MG63 (cell line): ENCODE measurements at regions not wholly inside any gene's neighbourhood (a gene's known extent, or its start where the extent isn't known, plus 50 kb on each side); places are given as distances from the start of the nearest gene placed in this dataset.

Experiments used
- DNase-seq: peaks from one replicate; pipeline ENCODE4 v3.0.0-alpha.2; 2020
- H3K27me3 ChIP-seq: fragments of 250-450 bp; sonication (Bioruptor Pico); 2 replicates; pipeline ENCODE4 v1.5.1; 2020; ENCODE audit warnings: mild to moderate bottlenecking, moderate library complexity
- H3K36me3 ChIP-seq: fragments of 250-450 bp; sonication (Bioruptor Pico); 2 replicates; pipeline ENCODE4 v1.5.1; 2020; ENCODE audit warnings: mild to moderate bottlenecking, moderate library complexity
- H3K4me3 ChIP-seq: fragments of 250-450 bp; sonication (Bioruptor Pico); 2 replicates; pipeline ENCODE4 v1.5.1; 2020; ENCODE audit warnings: mild to moderate bottlenecking, moderate library complexity
- H3K9me3 ChIP-seq: fragments of 250-450 bp; sonication (Bioruptor Pico); 2 replicates; pipeline ENCODE4 v1.5.1; 2020; ENCODE audit warnings: mild to moderate bottlenecking, moderate library complexity

DNA sequence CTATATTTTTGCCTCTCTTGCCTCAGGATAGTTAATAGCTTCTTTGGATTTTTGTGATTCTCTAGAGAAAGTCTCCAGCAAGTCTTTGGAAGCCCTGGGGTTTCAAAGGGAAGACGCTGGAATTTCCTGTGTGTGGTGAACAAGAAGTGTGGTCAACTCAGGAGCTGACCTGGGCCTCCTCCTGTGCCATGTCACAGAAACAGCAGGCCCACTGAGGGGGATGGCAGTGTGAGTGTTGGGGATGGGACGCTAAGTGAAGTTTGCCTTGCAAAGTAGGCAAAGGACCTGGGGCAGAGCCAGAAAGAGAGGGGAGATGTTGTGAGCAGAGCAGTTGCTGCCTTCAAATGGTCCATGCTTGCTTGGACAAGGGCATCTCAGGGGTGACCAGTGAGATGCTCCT lies 226.3 kb downstream of the DMRT2 start:
- Histone ChIP-seq H3K27me3 (no peaks in the 10 kb centered on the region), H3K4me3 (no peak overlapping the region), H3K36me3 (no peaks in the 10 kb centered on the region), H3K9me3 (no peaks in the 10 kb centered on the region)
- no peak for DNase-seq

DNA sequence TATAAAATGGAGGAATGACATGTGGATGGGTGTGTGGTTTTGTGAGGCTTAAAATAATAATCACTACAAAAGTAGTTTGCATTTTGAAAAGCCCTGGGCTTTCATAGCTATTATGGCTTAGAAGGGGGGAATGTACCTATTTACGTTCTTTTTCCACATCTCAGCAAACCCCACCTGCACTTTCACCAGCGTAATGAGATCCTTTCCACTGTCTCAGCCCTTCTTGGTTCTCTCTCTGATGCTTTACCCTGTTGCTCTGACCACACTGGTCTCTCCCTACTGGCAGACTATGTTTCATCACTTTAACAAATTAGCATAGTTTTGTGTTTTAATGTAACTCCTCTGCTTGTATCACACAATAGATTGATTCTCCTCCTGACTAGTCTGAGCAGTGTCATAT lies 234.6 kb downstream of the DMRT2 start:
- H3K4me3 ChIP-seq = no peak overlapping the region
- H3K27me3 ChIP-seq = no peaks in the 10 kb centered on the region
- no peak for DNase-seq
- H3K36me3 ChIP-seq = no peaks in the 10 kb centered on the region
- no peaks in the 10 kb centered on the region for H3K9me3 ChIP-seq

DNA sequence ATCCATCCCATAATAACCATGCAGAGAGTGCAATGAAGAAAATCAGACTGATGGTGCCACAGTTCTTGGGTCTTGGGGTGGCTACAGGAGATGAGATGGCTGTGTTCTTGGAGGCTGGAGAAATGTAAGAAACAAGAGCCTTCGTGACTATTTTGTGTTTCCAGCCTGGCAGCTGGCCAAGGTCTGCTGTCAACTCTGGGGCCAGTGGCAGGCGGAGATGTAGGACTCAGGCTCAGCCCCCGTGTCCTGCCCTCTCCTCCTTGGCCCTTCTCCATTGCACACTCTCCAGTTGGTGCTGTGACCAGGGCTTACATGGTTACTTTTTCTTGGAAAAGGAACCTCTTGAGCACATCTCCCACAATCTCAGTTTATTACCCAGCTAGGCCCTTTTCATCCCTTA lies 235.4 kb downstream of the DMRT2 start:
- Histone ChIP-seq H3K27me3 (no peaks in the 10 kb centered on the region), H3K9me3 (no peaks in the 10 kb centered on the region), H3K4me3 (no peak overlapping the region), H3K36me3 (no peaks in the 10 kb centered on the region)
- DNase-seq = peak; percentile 11

DNA sequence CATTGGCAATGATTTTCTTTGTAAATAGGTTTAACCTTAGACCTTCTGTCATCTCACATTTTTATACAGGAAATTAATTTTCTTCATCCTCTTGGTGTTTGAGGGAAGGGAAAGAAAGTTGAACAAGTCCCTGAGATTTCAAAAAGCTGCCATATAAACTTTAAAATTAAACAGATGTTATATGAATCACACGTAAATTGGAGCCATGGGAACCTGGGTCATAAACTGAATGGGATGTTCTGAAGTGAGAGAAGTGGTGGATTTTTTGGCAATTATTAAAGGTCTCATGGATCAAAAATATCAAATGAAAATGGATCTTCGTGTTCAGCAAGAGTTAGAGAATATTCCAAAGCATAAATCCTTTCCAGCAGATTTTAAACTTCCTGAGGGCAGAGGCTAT lies 242.2 kb downstream of the DMRT2 start:
- Histone ChIP-seq H3K4me3 (no peak overlapping the region), H3K36me3 (no peaks in the 10 kb centered on the region), H3K9me3 (no peaks in the 10 kb centered on the region), H3K27me3 (no peaks in the 10 kb centered on the region)
- no peak for DNase-seq

DNA sequence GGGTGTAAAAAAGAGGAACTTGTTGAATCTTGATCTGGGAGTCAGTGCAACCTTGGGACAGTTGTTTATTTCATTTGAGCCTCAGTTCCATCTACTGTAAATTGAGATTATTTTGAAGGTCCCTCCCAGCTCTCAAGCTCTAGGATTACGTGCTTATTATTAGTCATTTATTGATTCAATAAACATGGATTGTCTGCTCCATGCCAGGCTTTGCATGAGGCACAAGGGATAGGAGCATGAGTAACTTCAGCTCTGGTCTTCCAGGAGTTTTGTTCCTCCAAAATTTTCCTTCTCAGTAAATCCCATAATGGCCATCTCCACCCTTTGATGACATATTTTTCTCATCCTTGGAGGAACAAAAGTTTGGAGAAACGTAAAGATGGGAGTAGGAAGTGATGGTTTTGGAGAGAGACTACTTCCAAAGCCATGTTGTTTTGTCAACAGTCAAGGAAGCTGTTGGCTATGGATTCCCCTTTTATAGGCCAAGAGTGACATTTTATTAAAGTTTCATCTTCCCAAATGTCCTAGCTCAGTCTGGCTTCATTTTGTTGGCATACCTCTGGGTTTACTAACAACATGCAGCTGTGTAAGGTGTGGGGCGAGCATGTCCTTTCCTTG lies 244.6 kb downstream of the DMRT2 start:
- H3K9me3 ChIP-seq = no peaks in the 10 kb centered on the region
- H3K4me3 ChIP-seq = no peak overlapping the region
- H3K27me3 ChIP-seq = no peaks in the 10 kb centered on the region
- no peak for DNase-seq
- H3K36me3 ChIP-seq = no peaks in the 10 kb centered on the region

DNA sequence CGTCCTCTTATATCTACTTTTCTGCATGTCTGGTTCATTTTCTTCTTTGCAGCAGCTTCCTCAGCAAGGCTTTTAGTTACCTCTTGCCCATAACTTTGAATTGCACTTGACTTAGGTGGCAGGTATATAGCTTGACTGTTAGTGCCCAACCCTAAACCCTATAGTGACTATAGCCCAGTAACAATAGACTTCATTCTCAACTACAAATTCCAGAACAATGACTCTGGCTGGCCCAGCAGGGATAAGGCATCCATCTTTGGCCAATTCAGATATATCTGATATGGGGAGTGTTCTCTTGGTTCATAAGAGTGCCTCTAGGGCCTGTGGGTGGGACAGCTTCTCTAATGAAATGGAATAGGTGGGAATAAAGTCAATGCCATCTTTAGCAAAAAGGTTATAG lies 246.2 kb downstream of the DMRT2 start:
- no peak for DNase-seq
- Histone ChIP-seq H3K9me3 (no peaks in the 10 kb centered on the region), H3K27me3 (no peaks in the 10 kb centered on the region), H3K4me3 (no peak overlapping the region), H3K36me3 (no peaks in the 10 kb centered on the region)

DNA sequence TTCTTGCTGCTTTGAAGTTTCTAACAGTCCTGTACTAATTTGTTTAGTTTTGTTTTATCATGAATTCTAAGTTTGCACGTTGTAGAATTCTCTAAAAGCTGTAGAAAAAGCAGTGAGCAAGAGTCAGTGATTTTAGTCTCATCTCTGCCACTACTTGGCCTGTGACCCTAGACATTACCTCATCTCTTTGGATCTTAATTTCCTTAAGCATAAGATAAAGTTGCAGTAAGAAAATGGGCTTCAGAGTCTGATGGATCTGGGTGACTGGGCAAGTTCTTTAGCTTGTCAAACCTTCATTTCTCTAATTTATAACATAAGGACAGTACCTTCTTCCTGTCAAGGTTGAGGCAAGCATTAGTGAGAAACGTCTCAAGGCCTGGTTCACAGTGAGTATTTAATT lies 247.9 kb downstream of the DMRT2 start:
- no peak for DNase-seq
- no peaks in the 10 kb centered on the region for H3K27me3 ChIP-seq
- no peak overlapping the region for H3K4me3 ChIP-seq
- H3K36me3 ChIP-seq = no peaks in the 10 kb centered on the region
- H3K9me3 ChIP-seq = no peaks in the 10 kb centered on the region

DNA sequence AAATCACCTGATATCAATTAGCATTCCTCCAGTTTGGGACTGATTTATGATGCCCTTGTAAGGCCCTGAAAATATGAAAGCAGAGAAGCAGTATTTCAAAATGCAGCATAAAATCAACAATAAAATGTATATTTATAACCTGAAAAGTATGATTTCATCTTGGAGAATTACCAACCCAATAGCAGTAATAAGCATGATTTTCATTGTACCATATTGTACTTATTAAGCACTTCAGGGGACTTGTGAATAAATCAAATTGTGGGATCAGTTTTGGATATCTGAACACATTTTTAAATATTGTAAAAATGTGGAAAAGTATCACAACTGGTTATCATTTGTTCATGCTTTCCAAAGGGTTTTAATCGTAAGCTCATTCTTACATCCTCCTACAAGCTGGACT lies 250.8 kb downstream of the DMRT2 start:
- no peaks in the 10 kb centered on the region for H3K27me3 ChIP-seq
- H3K9me3 ChIP-seq = no peaks in the 10 kb centered on the region
- H3K36me3 ChIP-seq = no peaks in the 10 kb centered on the region
- no peak for DNase-seq
- H3K4me3 ChIP-seq = no peak overlapping the region

DNA sequence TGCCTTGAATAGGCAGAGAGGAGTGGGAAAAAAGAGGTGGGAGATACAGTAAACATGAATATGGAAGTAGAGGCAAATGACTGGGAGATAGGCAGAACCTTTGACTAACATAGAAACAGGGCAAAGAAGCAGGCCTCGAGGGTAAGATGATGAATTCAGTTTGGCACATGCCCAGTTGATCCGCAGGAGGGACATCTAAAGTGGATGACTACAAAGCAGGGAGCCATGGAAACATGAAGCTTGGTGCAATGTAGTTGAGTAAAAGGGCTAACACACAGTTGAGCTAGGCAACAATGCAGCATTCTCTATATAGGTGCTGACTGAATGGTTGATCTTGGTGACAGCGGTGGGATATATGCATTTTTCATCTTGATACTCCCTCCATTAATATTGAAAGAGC lies 253.8 kb downstream of the DMRT2 start:
- Histone ChIP-seq H3K36me3 (no peaks in the 10 kb centered on the region), H3K9me3 (no peaks in the 10 kb centered on the region), H3K4me3 (no peak overlapping the region), H3K27me3 (no peaks in the 10 kb centered on the region)
- peak; percentile 4 for DNase-seq

DNA sequence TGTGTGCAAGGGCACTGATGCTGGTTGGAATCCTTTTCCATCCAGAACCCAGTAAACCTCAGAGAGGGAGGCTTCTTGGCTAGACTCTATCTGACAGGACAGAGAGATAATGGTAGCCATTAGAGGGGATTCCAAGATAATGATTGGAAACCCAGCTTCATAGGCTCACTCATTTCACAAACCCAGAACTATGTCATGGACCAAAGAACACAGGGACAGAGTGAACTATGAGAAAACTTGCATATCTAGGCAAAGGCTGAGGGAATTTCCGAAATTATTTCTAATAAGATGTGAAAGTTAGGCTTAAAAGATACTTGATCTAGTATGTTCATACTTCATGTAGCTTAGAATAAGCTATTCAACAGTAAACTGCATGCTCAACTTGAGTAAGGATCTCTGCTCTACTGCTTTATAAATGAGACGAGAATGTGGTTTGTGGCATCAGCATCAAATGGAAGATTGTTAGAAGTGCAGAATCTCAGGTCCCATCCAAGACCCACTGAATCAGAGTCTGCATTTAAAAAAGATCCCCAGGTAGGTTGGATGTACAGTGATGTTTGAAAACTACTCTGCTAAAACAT lies 261.4 kb downstream of the DMRT2 start:
- no peak for DNase-seq
- no peak overlapping the region for H3K4me3 ChIP-seq
- H3K9me3 ChIP-seq = no peaks in the 10 kb centered on the region; the same call in 1 of the 2 replicates
- H3K36me3 ChIP-seq = no peaks in the 10 kb centered on the region
- H3K27me3 ChIP-seq = no peaks in the 10 kb centered on the region

DNA sequence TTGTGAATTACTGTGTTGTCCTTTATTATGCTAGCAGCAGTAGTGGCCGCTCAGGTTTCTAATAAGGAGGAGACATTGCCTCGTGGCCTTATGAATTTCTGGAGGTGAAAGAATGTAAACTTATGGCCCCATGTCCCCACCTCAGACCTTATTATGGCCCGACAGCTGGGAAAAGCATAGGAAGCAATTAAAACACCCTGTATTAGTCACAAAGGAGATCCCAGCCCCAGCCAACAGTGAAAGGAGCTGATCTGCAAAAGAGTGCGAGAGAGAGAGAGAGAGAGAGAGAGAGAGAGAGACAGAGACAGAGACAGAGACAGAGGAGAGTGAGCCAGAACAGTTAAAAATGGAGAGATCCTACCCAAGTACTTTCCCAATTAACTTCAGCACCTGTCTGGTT lies 269.3 kb downstream of the DMRT2 start:
- no peaks in the 10 kb centered on the region for H3K36me3 ChIP-seq
- H3K4me3 ChIP-seq = no peak overlapping the region
- DNase-seq = no peak
- no peaks in the 10 kb centered on the region for H3K27me3 ChIP-seq
- no peaks in the 10 kb centered on the region; the same call in 1 of the 2 replicates for H3K9me3 ChIP-seq

DNA sequence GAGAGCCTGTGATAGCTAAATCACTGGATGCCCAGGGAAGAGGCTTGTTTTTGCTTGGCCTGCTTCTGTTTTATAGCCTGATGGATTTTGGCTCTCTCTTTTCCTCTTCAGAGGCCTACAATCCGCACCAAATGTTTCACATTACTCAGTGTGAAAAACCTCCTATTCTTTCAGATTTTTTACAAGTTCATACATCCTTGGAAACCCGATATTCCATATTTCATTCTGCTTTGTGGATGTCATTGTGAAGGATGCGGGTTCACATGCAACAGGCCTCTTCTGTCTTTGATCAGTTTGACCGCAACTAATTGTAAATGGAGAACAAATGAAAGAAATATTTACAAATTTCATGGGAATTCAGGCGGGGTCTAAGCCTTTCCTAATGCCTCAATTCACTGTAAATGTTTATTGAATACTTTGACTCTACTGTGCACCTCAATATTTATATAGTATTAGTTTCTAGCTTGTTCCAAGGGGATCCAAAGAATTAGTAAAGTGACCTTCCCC lies 269.9 kb downstream of the DMRT2 start:
- Histone ChIP-seq H3K36me3 (no peaks in the 10 kb centered on the region), H3K9me3 (no peaks in the 10 kb centered on the region; the same call in 1 of the 2 replicates), H3K27me3 (no peaks in the 10 kb centered on the region), H3K4me3 (no peak overlapping the region)
- no peak for DNase-seq

DNA sequence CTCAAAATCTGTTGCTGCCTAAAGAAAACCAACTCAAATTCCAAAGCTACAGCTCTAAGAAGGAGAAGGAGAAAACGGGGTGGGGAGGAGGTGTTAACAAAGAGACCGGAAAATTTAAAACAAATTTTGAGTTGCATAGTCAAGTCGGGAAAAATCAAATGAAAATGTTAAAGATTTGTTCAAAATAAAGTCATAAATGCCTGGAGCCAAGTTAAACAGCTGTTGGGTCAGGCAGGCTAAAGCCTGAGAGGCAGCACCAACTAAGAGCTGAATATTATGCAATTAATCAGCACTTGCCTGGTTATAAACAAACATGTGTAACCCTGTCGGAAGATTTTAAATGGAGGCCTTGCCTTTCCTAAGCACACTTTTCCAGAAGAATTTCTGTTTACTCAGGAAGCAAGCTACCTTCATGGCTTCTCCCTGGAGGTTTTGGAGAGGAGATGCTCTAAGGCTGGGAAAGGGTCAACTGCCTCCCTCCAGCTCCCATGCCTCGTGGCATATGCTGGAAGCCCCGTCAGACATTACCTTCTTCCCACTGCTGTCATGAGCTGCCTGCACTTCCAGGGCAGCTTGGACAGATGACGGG lies 270.5 kb downstream of the DMRT2 start:
- Histone ChIP-seq H3K9me3 (no peaks in the 10 kb centered on the region), H3K4me3 (no peak overlapping the region), H3K36me3 (no peaks in the 10 kb centered on the region), H3K27me3 (no peaks in the 10 kb centered on the region)
- no peak for DNase-seq

DNA sequence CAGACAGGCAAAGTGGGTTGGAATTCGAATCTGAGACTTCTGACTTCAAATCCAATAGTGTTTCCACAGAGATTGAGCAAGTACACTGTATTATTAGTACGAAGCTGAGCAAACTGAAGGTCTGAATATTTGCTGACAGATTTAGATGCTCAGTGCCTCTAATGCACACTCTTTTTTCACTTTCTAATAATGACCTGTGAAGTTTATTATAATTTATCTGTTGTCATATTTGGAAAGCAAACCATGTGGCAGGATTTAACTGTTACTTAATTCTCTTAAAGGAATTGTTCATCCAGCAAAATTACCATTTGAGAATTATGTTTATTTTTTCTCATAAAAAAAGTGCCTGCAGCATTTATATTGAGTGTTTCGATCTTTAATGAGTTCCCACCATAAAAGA lies 277.3 kb downstream of the DMRT2 start:
- no peaks in the 10 kb centered on the region for H3K36me3 ChIP-seq
- no peak for DNase-seq
- H3K4me3 ChIP-seq = no peak overlapping the region
- no peaks in the 10 kb centered on the region for H3K9me3 ChIP-seq
- no peaks in the 10 kb centered on the region for H3K27me3 ChIP-seq

DNA sequence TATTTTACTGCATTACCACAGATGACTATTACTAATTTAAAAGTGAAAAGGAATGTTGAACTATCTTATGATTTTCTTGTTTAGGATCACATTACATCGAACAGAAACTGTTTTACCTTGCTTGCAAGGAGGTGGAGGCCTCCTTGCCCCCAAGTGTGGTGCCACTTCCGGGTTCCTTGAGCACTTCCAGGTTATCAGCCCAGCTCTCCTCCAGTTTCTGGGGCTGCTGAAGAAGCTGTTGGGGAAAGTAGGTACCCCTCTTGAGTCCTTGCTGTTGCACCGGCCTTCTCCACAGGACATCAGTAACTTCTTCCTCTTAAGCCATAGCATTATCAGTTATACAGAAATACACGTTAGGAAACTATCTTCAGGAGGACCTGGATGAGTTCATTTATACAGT lies 278.2 kb downstream of the DMRT2 start:
- no peaks in the 10 kb centered on the region for H3K27me3 ChIP-seq
- no peaks in the 10 kb centered on the region for H3K36me3 ChIP-seq
- H3K4me3 ChIP-seq = no peak overlapping the region
- no peak for DNase-seq
- H3K9me3 ChIP-seq = no peaks in the 10 kb centered on the region

DNA sequence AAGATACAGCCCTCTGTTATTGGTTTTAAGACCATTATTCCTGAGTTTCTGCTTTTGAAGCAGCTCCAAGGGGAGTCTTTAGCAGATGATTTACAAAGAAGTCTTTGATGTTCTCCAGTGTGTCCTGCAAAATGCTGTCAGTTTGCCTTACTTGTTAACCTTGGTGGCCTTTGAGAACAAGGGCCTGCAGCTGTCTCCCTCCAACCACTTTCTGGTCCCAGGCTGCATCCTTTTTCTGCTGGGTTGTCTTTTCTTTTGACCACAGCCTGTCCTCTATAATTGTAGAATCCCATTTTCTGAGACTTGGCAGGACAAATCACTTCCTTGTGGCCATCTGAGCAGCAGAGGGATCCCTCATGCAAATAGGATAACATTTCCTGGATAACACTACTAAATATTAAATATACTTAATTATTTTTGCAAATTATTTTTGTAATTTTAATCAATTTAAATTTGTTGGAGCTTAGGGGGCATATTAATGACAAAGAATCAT lies 281.4 kb downstream of the DMRT2 start:
- no peak overlapping the region for H3K4me3 ChIP-seq
- H3K36me3 ChIP-seq = no peaks in the 10 kb centered on the region
- DNase-seq = no peak
- no peaks in the 10 kb centered on the region for H3K9me3 ChIP-seq
- H3K27me3 ChIP-seq = no peaks in the 10 kb centered on the region

DNA sequence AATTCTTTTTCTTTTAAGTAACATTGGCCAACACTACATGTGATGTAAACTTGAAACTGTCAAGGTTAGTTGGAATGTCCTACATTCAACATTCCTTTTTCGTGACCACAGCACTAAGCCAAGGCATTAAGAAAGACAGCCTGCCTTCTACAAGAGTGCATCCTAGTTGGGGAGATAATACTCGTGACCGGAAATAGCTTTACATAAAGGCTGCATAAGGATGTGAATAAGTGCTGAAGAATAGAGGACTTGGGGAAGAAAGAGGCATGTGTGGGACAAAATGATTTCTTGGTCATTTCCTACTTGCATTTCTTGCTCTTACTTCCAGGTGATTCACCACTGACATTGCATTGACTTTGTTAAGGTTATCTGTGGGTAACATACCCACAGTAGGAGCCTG lies 282.0 kb downstream of the DMRT2 start:
- Histone ChIP-seq H3K27me3 (no peaks in the 10 kb centered on the region), H3K9me3 (no peaks in the 10 kb centered on the region), H3K4me3 (no peak overlapping the region), H3K36me3 (no peaks in the 10 kb centered on the region)
- DNase-seq = no peak

DNA sequence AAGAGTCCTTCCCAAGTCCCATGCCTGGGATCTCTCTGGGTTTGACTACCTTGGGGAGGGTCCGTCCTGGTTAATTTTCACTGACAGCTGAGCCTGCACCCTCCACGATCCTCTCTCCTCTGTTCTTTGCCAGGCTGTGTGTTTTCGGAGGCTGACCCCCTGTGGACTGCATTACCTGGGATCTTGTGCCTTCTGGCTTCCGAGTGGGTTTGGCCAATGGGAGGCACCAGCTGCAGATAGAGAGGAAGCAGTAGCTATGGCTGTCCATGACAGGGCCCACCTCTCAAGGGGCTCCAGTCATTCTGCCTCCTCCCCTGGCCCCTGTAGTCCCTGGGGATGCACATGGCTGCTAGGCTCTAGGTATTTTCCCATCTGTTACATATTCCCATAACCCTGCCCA lies 285.0 kb downstream of the DMRT2 start:
- H3K27me3 ChIP-seq = no peaks in the 10 kb centered on the region
- H3K4me3 ChIP-seq = no peak overlapping the region
- no peaks in the 10 kb centered on the region for H3K9me3 ChIP-seq
- no peak for DNase-seq
- no peaks in the 10 kb centered on the region for H3K36me3 ChIP-seq
